A549 (cell line): ENCODE measurements at regions not wholly inside any gene's neighbourhood (a gene's known extent, or its start where the extent isn't known, plus 50 kb on each side); places are given as distances from the start of the nearest gene placed in this dataset.

Experiments used
- ATAC-seq, 2 experiments: fragments of 200-7000 bp in 1 of 2; fragments of >200 bp in 1 of 2; cut with Nextera tagmentation in 1 of 2; cut with Tn5 transposase in 1 of 2; 3 replicates each; pipeline versions ENCODE4 v1.8.0 to v1.9.1; 2018 to 2020; ENCODE audit warnings: mild to moderate bottlenecking in 1 of 2, moderate library complexity in 1 of 2
- CTCF ChIA-PET: fragments of 300-600 bp; sonication (Branson Sonifier 250); formaldehyde crosslinking; extraction: SDS; loops from one replicate; lab custom pipeline; 2021; ENCODE audit warnings: antibody characterized with exemption, inconsistent platforms; lab: Yijun Ruan, JAX
- POLR2A ChIA-PET: fragments of 350-600 bp; formaldehyde crosslinking; extraction: SDS; loops from one replicate; lab custom pipeline; 2021; ENCODE audit warnings: antibody characterized with exemption, inconsistent platforms; lab: Yijun Ruan, JAX
- DNase-seq, 2 experiments: peaks; one replicate each; pipeline versions ENCODE4 v3.0.0 to v3.0.0-alpha.2; 2011 to 2016; ENCODE audit warnings: low read depth in 1 of 2, low spot score in 1 of 2
- FAIRE-seq: peaks from 2 replicates; lab custom pipeline; 2011; peaks lifted over from hg19 to GRCh38; lab: Jason Lieb, UNC
- H3K27ac ChIP-seq, 2 experiments: fragments of >200 bp; sonication (Bioruptor Twin); formaldehyde crosslinking; 3 replicates each; pipeline ENCODE4 v1.5.1; 2016 to 2017
- H3K4me1 ChIP-seq: fragments of >200 bp; sonication (Bioruptor Twin); formaldehyde crosslinking; 3 replicates; pipeline ENCODE4 v1.6.1; 2016
- H3K4me2 ChIP-seq: fragments of >200 bp; sonication (Bioruptor Twin); formaldehyde crosslinking; 3 replicates; pipeline ENCODE4 v1.6.1; 2016
- H3K4me3 ChIP-seq: fragments of >200 bp; sonication (Bioruptor Twin); formaldehyde crosslinking; 3 replicates; pipeline ENCODE4 v1.5.1; 2016
- H3K9me3 ChIP-seq: fragments of >200 bp; sonication (Bioruptor Twin); formaldehyde crosslinking; 3 replicates; pipeline ENCODE4 v1.6.1; 2016
- CBX8 ChIP-seq: fragments of 200-600 bp; sonication (generic); IDR thresholded peaks from 2 replicates; pipeline ENCODE4 v1.6.1; 2016
- CHD4 ChIP-seq: fragments of 200-600 bp; sonication (generic); IDR thresholded peaks from 2 replicates; pipeline ENCODE4 v1.6.1; 2016; ENCODE audit warnings: antibody characterized with exemption, mild to moderate bottlenecking, borderline replicate concordance
- CTCF ChIP-seq: fragments of >200 bp; sonication (Bioruptor Twin); formaldehyde crosslinking; IDR thresholded peaks from 3 replicates; pipeline ENCODE4 v1.5.1; 2016
- EHMT2 ChIP-seq: fragments of 200-600 bp; sonication (generic); IDR thresholded peaks from 2 replicates; pipeline ENCODE4 v1.6.1; 2016; ENCODE audit warnings: antibody characterized with exemption, low read depth, mild to moderate bottlenecking, moderate library complexity
- HDAC2 ChIP-seq: fragments of 200-600 bp; sonication (generic); IDR thresholded peaks from 2 replicates; pipeline ENCODE4 v1.6.1; 2016
- JUN ChIP-seq, 2 experiments: fragments of >200 bp; sonication (Bioruptor Twin); formaldehyde crosslinking; IDR thresholded peaks; 2 replicates in 1 of 2; 3 replicates in 1 of 2; pipeline ENCODE4 v1.6.1; 2016 to 2017
- MAFK ChIP-seq: fragments of 450-650 bp; IDR thresholded peaks from 2 replicates; pipeline ENCODE4 v1.6.1; 2014; ENCODE audit not compliant: partially characterized antibody
- MAX ChIP-seq: IDR thresholded peaks from 2 replicates; pipeline ENCODE4 v1.6.1; 2012
- PBX3 ChIP-seq: IDR thresholded peaks from 2 replicates; pipeline ENCODE4 v1.6.1; 2012
- POLR2A ChIP-seq: IDR thresholded peaks from 2 replicates; pipeline ENCODE4 v1.6.1; 2012; ENCODE audit warnings: mild to moderate bottlenecking, low read length
- POLR2AphosphoS2 ChIP-seq: conservative IDR thresholded peaks from 2 replicates; pipeline ENCODE4 v1.6.1; 2012; ENCODE audit warnings: low read length, improper control_type of control experiment, inconsistent platforms
- REST ChIP-seq: fragments of 200-600 bp; sonication (generic); IDR thresholded peaks from 2 replicates; pipeline ENCODE4 v1.6.1; 2016; ENCODE audit warnings: antibody characterized with exemption, mild to moderate bottlenecking, moderate library complexity
- RFX5 ChIP-seq: fragments of 450-650 bp; IDR thresholded peaks from 2 replicates; pipeline ENCODE4 v1.7.1; 2014; ENCODE audit warnings: antibody characterized with exemption, mild to moderate bottlenecking, moderate library complexity
- ZNF302 ChIP-seq: fragments of 250-450 bp; sonication (Bioruptor Pico); IDR thresholded peaks from 2 replicates; pipeline ENCODE4 v1.9.0; 2021; ENCODE audit warnings: inconsistent platforms, mild to moderate bottlenecking, moderate library complexity
- WGBS: methylation state at CpG from one replicate; pipeline ENCODE4 v1.1.6; 2017; ENCODE audit errors: missing lambda C conversion rate; 5-methylcytosine and 5-hydroxymethylcytosine counted together

GRCh38 chr2:9763356-9764152 is 79.7 kb upstream of the TAF1B start:
- DNase-seq = no peak
- ATAC-seq = peak; percentile 3 to 17; a peak in 1 of 6 replicates
- H3K4me3 ChIP-seq = no peak overlapping the region
- 66% methylated on average over 7 of the region's 7 CpGs for WGBS
- no peak for TF ChIP-seq MAX
- peak; percentile 48 for TF ChIP-seq MAFK
- CTCF ChIA-PET = interaction anchor here (1.4 kb wide), 1 partner anchor 10 kb away, joined by 3 read pairs; no protein-coding TSS in a partner anchor
- H3K4me1 ChIP-seq = peaks cover 26% of the 10 kb centered on the region
- peak overlapping the region; percentile 9 to 48; a peak in 4 of 6 replicates for H3K27ac ChIP-seq
- H3K4me2 ChIP-seq = peak overlapping the region; percentile 38
- no peak for FAIRE-seq
- H3K9me3 ChIP-seq = no peaks in the 10 kb centered on the region
- POLR2A ChIA-PET = no interaction called here

- Histone ChIP-seq H3K4me2 (peak overlapping the region; percentile 38), H3K9me3 (no peaks in the 10 kb centered on the region), H3K4me3 (no peak overlapping the region), H3K27ac (peak overlapping the region in 1 of 2 experiments; percentile 48; a peak in 3 of 6 replicates), H3K4me1 (peaks cover 26% of the 10 kb centered on the region)
- POLR2A ChIA-PET = no interaction called here
- ATAC-seq (no peak), DNase-seq (no peak), FAIRE-seq (no peak)
- CTCF ChIA-PET = no interaction called here
- WGBS = 80% methylated on average over 7 of the region's 7 CpGs
- TF ChIP-seq REST = no peak
- TF ChIP-seq POLR2AphosphoS2 = no peak
- TF ChIP-seq ZNF302 (CRISPR knock-in tag) = no peak
- TF ChIP-seq PBX3 = no peak
- no peak for TF ChIP-seq EHMT2
- TF ChIP-seq JUN (IDR thresholded peaks at IDR 0.05) = no peak
- no peak for TF ChIP-seq HDAC2
- no peak for TF ChIP-seq RFX5
- no peak for TF ChIP-seq POLR2A
- TF ChIP-seq CHD4 = no peak
Observed at GRCh38 chr2:9764153-9764778, 79.0 kb upstream of the TAF1B start.

- peak overlapping the region in 1 of 2 experiments; percentile 64; a peak in 4 of 6 replicates for H3K27ac ChIP-seq
- FAIRE-seq (no peak), DNase-seq (no peak), ATAC-seq (peak in 1 of 2 experiments; percentile 4; a peak in 1 of 6 replicates)
- H3K9me3 ChIP-seq = no peaks in the 10 kb centered on the region
- 87% methylated on average over 12 of the region's 18 CpGs for whole genome bisulfite sequencing
- peaks cover 25% of the 10 kb centered on the region for H3K4me1 ChIP-seq
- ChIA-PET POLR2A (no interaction called here), CTCF (interaction anchor here (0.8 to 1.2 kb wide), 2 partner anchors 184 to 217 kb away, joined by 3 to 4 read pairs; no protein-coding TSS in a partner anchor)
- no peak overlapping the region for H3K4me3 ChIP-seq
- H3K4me2 ChIP-seq = no peak overlapping the region
- no peak for TF ChIP-seq CBX8
- TF ChIP-seq CTCF = 0 out of 3 replicates have a peak, but pooled peaks have one; percentile 12
Observed at GRCh38 chr2:9765611-9766531, 77.4 kb upstream of the TAF1B start.
